ENCODE measurements at regions not wholly inside any gene's neighbourhood (a gene's known extent, or its start where the extent isn't known, plus 50 kb on each side); places are given as distances from the start of the nearest gene placed in this dataset.

GRCh38 chr13:34435338-34435737, 506.7 kb upstream of the NBEA start:
- H3K9ac ChIP-seq (ENCODE audit: low read depth, low read length, poor library complexity, severe bottlenecking), result no peak overlapping the region
- H4K20me1 ChIP-seq (ENCODE audit: insufficient read depth, low read length, poor library complexity, severe bottlenecking), result no peaks in the 10 kb centered on the region
- H2AFZ ChIP-seq (ENCODE audit: low read length), result no peak overlapping the region
- no peaks in the 10 kb centered on the region for H3K36me3 ChIP-seq (ENCODE audit: insufficient read depth, low read length)
- H3K4me1 ChIP-seq (ENCODE audit: insufficient read depth, low read length, poor library complexity, severe bottlenecking), result no peaks in the 10 kb centered on the region
- H3K9me3 ChIP-seq (ENCODE audit: insufficient read depth, low read depth, low read length), result peaks cover 2% of the 10 kb centered on the region; the same call in 1 of the 2 replicates
- H3K9me2 ChIP-seq (replicated peaks; ENCODE audit: low read depth, low read length), result no peaks in the 10 kb centered on the region
- no peak overlapping the region for H3K4me3 ChIP-seq (ENCODE audit: low read length, poor library complexity, severe bottlenecking)
- TF ChIP-seq, protein P1, sequence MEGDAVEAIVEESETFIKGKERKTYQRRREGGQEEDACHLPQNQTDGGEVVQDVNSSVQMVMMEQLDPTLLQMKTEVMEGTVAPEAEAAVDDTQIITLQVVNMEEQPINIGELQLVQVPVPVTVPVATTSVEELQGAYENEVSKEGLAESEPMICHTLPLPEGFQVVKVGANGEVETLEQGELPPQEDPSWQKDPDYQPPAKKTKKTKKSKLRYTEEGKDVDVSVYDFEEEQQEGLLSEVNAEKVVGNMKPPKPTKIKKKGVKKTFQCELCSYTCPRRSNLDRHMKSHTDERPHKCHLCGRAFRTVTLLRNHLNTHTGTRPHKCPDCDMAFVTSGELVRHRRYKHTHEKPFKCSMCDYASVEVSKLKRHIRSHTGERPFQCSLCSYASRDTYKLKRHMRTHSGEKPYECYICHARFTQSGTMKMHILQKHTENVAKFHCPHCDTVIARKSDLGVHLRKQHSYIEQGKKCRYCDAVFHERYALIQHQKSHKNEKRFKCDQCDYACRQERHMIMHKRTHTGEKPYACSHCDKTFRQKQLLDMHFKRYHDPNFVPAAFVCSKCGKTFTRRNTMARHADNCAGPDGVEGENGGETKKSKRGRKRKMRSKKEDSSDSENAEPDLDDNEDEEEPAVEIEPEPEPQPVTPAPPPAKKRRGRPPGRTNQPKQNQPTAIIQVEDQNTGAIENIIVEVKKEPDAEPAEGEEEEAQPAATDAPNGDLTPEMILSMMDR (conservative IDR thresholded peaks at IDR 0.05; ENCODE audit: low read length), result no peak
- TF ChIP-seq EZH2phosphoT487 (IDR thresholded peaks at IDR 0.05; ENCODE audit: borderline replicate concordance), result no peak
- no peaks in the 10 kb centered on the region for H3F3A ChIP-seq (ENCODE audit: low read depth)
- H3K27me3 ChIP-seq (ENCODE audit: insufficient read depth, low read length, poor library complexity, severe bottlenecking), result no peaks in the 10 kb centered on the region
- H3K79me2 ChIP-seq (ENCODE audit: insufficient read depth, low read length), result no peaks in the 10 kb centered on the region
- no peak overlapping the region for H3K4me2 ChIP-seq (ENCODE audit: low read depth, low read length, poor library complexity, severe bottlenecking)

GRCh38 chr13:34437873-34438272, 504.2 kb upstream of the NBEA start:
- H3K27me3 ChIP-seq (ENCODE audit: insufficient read depth, low read length, poor library complexity, severe bottlenecking), result no peaks in the 10 kb centered on the region
- H3K4me3 ChIP-seq (ENCODE audit: low read length, poor library complexity, severe bottlenecking), result no peak overlapping the region
- H3K9ac ChIP-seq (ENCODE audit: low read depth, low read length, poor library complexity, severe bottlenecking), result no peak overlapping the region
- no peaks in the 10 kb centered on the region for H3K79me2 ChIP-seq (ENCODE audit: insufficient read depth, low read length)
- no peaks in the 10 kb centered on the region for H3K9me2 ChIP-seq (replicated peaks; ENCODE audit: low read depth, low read length)
- no peaks in the 10 kb centered on the region for H4K20me1 ChIP-seq (ENCODE audit: insufficient read depth, low read length, poor library complexity, severe bottlenecking)
- H3K4me1 ChIP-seq (ENCODE audit: insufficient read depth, low read length, poor library complexity, severe bottlenecking), result no peaks in the 10 kb centered on the region
- TF ChIP-seq, protein P1 (conservative IDR thresholded peaks at IDR 0.05; ENCODE audit: low read length), result no peak
- TF ChIP-seq EZH2phosphoT487 (IDR thresholded peaks at IDR 0.05; ENCODE audit: borderline replicate concordance), result no peak
- H3K36me3 ChIP-seq (ENCODE audit: insufficient read depth, low read length), result no peaks in the 10 kb centered on the region
- H3K9me3 ChIP-seq (ENCODE audit: insufficient read depth, low read depth, low read length), result peaks cover 2% of the 10 kb centered on the region; the same call in 1 of the 2 replicates
- no peak overlapping the region for H3K4me2 ChIP-seq (ENCODE audit: low read depth, low read length, poor library complexity, severe bottlenecking)
- H3F3A ChIP-seq (ENCODE audit: low read depth), result no peaks in the 10 kb centered on the region
- H2AFZ ChIP-seq (ENCODE audit: low read length), result no peak overlapping the region

DNA sequence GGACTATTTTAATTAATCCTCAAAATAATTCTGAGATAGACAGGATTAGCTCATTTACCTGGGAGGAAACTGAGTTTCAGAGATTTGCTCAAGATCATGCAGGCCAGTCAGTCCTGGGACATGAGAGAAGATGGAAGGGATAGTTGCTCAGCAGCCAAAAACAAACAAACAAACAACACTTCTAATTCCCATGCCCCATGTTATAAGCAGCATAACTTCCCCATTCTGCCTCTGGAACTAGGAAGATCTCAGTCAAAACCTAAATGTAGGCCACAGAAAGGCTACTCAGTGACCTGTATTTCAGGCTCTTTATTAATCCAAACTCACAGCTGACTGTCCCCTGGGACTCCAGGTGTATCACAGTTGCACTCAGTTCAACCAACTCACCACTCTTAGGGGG, 489.2 kb upstream of the NBEA start:
- Histone ChIP-seq H3K9ac (ENCODE audit: low read depth, low read length, poor library complexity, severe bottlenecking) (no peak overlapping the region), H3K27me3 (ENCODE audit: insufficient read depth, low read length, poor library complexity, severe bottlenecking) (no peaks in the 10 kb centered on the region), H3K4me2 (ENCODE audit: low read depth, low read length, poor library complexity, severe bottlenecking) (no peak overlapping the region), H3K9me3 (ENCODE audit: insufficient read depth, low read depth, low read length) (peaks cover 2% of the 10 kb centered on the region; the same call in 1 of the 2 replicates), H4K20me1 (ENCODE audit: insufficient read depth, low read length, poor library complexity, severe bottlenecking) (no peaks in the 10 kb centered on the region), H3K4me3 (ENCODE audit: low read length, poor library complexity, severe bottlenecking) (no peak overlapping the region), H3K36me3 (ENCODE audit: insufficient read depth, low read length) (no peaks in the 10 kb centered on the region), H3K79me2 (ENCODE audit: insufficient read depth, low read length) (no peaks in the 10 kb centered on the region), H3K9me2 (replicated peaks; ENCODE audit: low read depth, low read length) (no peaks in the 10 kb centered on the region), H3F3A (ENCODE audit: low read depth) (no peaks in the 10 kb centered on the region), H3K4me1 (ENCODE audit: insufficient read depth, low read length, poor library complexity, severe bottlenecking) (no peaks in the 10 kb centered on the region), H2AFZ (ENCODE audit: low read length) (no peak overlapping the region)
- TF ChIP-seq EZH2phosphoT487 (IDR thresholded peaks at IDR 0.05; ENCODE audit: borderline replicate concordance), result no peak
- TF ChIP-seq, protein P1 (conservative IDR thresholded peaks at IDR 0.05; ENCODE audit: low read length), result no peak
